ENCODE measurements at regions not wholly inside any gene's neighbourhood (a gene's known extent, or its start where the extent isn't known, plus 50 kb on each side); places are given as distances from the start of the nearest gene placed in this dataset.

- TF ChIP-seq EGR1 (IDR thresholded peaks at IDR 0.05; ENCODE audit: low read depth) (no peak), POLR2A (IDR thresholded peaks at IDR 0.05; ENCODE audit: borderline replicate concordance, extremely low read depth, insufficient read depth, insufficient read length) (no peak), YY1 (IDR thresholded peaks at IDR 0.05; ENCODE audit: extremely low read depth, insufficient replicate concordance, low read depth, low read length) (no peak), FOSL1 (IDR thresholded peaks at IDR 0.05; ENCODE audit: low read depth) (no peak), MAX (IDR thresholded peaks at IDR 0.05) (no peak), ATF3 (IDR thresholded peaks at IDR 0.05) (no peak), ELF1 (IDR thresholded peaks at IDR 0.05; ENCODE audit: borderline replicate concordance, low read depth) (no peak), POLR2AphosphoS5 (IDR thresholded peaks at IDR 0.05; ENCODE audit: low read depth, low read length) (no peak), CTCF (IDR thresholded peaks at IDR 0.05 in 2 of 3, conservative IDR thresholded peaks at IDR 0.05 in 1 of 3; ENCODE audit: borderline replicate concordance in 1 of 3, insufficient read depth in 1 of 3, low read depth in 2 of 3, low read length in 2 of 3) (no peak), REST (IDR thresholded peaks at IDR 0.05; ENCODE audit: low read depth) (no peak), ZBTB33 (IDR thresholded peaks at IDR 0.05; ENCODE audit: extremely low read depth, insufficient replicate concordance, low read length) (no peak), CEBPB (IDR thresholded peaks at IDR 0.05; ENCODE audit: low read depth) (no peak), SRF (IDR thresholded peaks at IDR 0.05; ENCODE audit: low read depth) (no peak)
- no peak for DNase-seq (ENCODE audit: low read depth, low spot score)
- Histone ChIP-seq H3K36me3 (ENCODE audit: control insufficient read depth in 1 of 2, insufficient read depth in 2 of 2, low read length in 2 of 2) (no peaks in the 10 kb centered on the region), H3K27me3 (ENCODE audit: insufficient read depth, low read length) (no peaks in the 10 kb centered on the region), H3K27ac (ENCODE audit: low read depth, low read length) (no peak overlapping the region), H3K9me3 (ENCODE audit: control insufficient read depth in 1 of 2, insufficient read depth in 1 of 2, low read depth in 1 of 2, low read length in 2 of 2) (peaks cover 5 to 18% of the 10 kb centered on the region in 2 experiments; a peak in 1 of 4 replicates), H3K4me2 (ENCODE audit: low read length) (no peak overlapping the region), H3K9ac (ENCODE audit: low read length) (no peak overlapping the region), H4K20me1 (ENCODE audit: insufficient read depth) (no peaks in the 10 kb centered on the region), H3K4me1 (ENCODE audit: control insufficient read depth in 1 of 2, insufficient read depth in 2 of 2, low read length in 2 of 2) (no peaks in the 10 kb centered on the region), H3K4me3 (replicated peaks in 1 of 2; ENCODE audit: low read depth in 1 of 2, low read length in 2 of 2) (no peak overlapping the region), H3K79me2 (ENCODE audit: insufficient read depth, low read length) (no peaks in the 10 kb centered on the region), H3K9me2 (ENCODE audit: insufficient read depth) (no peaks in the 10 kb centered on the region), H2AFZ (ENCODE audit: low read depth, low read length, poor library complexity, severe bottlenecking) (no peak overlapping the region)
- ChIA-PET CTCF (no interaction called here), RAD21 (ENCODE audit: low non-redundant PET in 1 of 2, low total read pairs in 2 of 2, uncharacterized antibody in 2 of 2, unreplicated experiment in 2 of 2) (no interaction called here), POLR2A (no interaction called here)
- no TSS peak for BruUV-seq (replicated peaks)
- no peak for ATAC-seq
- intact Hi-C loops (cut with micrococcal nuclease), result no loop called here
These were observed 504.9 kb upstream of the SOX11 start for GRCh38 chr2:5187283-5187682.
